Esophagus squamous epithelium (tissue), 4 donors: ENCODE measurements at regions not wholly inside any gene's neighbourhood (a gene's known extent, or its start where the extent isn't known, plus 50 kb on each side); places are given as distances from the start of the nearest gene placed in this dataset.

ENCODE experiments used
- CTCF ChIP-seq, 6 experiments: fragments of 450-650 bp in 4 of 6; fragments of 200-600 bp in 2 of 6; sonication (generic) in 2 of 6; IDR thresholded peaks; one replicate each; pipeline ENCODE4 v1.5.1; 2016 to 2019; ENCODE audit warnings: antibody characterized with exemption in 6 of 6, mild to moderate bottlenecking in 4 of 6, moderate library complexity in 4 of 6
- POLR2A ChIP-seq, 4 donors: fragments of 450-650 bp; IDR thresholded peaks; one replicate each; pipeline ENCODE4 v1.6.1; 2017; ENCODE audit warnings: antibody characterized with exemption in 4 of 4, mild to moderate bottlenecking in 4 of 4, moderate library complexity in 3 of 4

- TF ChIP-seq CTCF (IDR thresholded peaks at IDR 0.05) = no peak
- no peak for TF ChIP-seq POLR2A (IDR thresholded peaks at IDR 0.05)
These were observed 765.3 kb downstream of the MTRR start for GRCh38 chr5:8634219-8634618.
